ENCODE measurements at regions not wholly inside any gene's neighbourhood (a gene's known extent, or its start where the extent isn't known, plus 50 kb on each side); places are given as distances from the start of the nearest gene placed in this dataset.

DNA sequence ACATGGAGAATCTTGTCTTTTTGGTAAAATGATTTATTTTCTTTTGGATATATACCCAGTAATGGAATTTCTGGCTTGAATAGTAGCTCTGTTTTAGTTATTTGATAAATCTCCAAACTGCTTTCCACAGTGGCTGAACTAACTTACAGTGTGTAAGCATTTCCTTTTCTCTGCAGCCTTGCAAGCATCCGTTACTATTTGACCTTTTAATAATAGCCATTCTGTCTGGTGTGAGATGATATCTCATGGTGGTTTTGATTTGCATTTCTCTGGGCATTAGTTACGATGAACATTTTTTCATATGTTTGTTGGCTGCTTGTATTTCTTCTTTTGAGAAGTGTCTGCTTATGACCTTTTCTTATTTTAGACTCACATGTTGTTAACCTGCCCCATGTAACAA lies 190.2 kb downstream of the GALR1 start:
- Histone ChIP-seq H3K27ac (ENCODE audit: control insufficient read depth, insufficient read depth, low read length) (no peak overlapping the region), H3K79me2 (ENCODE audit: control insufficient read depth, insufficient read depth, low read length) (no peaks in the 10 kb centered on the region), H3K4me2 (ENCODE audit: control insufficient read depth, extremely low read depth, insufficient read depth, low read depth, low read length) (no peak overlapping the region), H3K9me1 (ENCODE audit: control insufficient read depth, extremely low read depth, insufficient read depth, low read length) (no peaks in the 10 kb centered on the region), H3K9me3 (ENCODE audit: control insufficient read depth, low read depth, low read length) (peaks cover 2% of the 10 kb centered on the region), H4K20me1 (ENCODE audit: control insufficient read depth, extremely low read depth, insufficient read depth, low read length) (no peaks in the 10 kb centered on the region), H3K36me3 (ENCODE audit: control insufficient read depth in 2 of 2, extremely low read depth in 1 of 2, insufficient read depth in 2 of 2, low read length in 2 of 2) (no peaks in the 10 kb centered on the region), H3K9ac (ENCODE audit: control insufficient read depth, extremely low read depth, insufficient read depth, low read length) (no peak overlapping the region), H2AFZ (ENCODE audit: control insufficient read depth, low read length) (no peak overlapping the region), H3K4me3 (ENCODE audit: control insufficient read depth in 2 of 3, extremely low read depth in 1 of 3, insufficient read depth in 2 of 3, low read depth in 1 of 3, low read length in 3 of 3) (no peak overlapping the region), H3K4me1 (ENCODE audit: control insufficient read depth, extremely low read depth, insufficient read depth, low read length) (no peaks in the 10 kb centered on the region), H3K27me3 (ENCODE audit: control insufficient read depth, extremely low read depth, insufficient read depth, low read length) (no peaks in the 10 kb centered on the region)
- FAIRE-seq (no peak), DNase-seq (ENCODE audit: low read depth, low spot score) (no peak)
- dilution Hi-C loops (cut with MboI; ENCODE audit: extremely low pct_ligation_motif_present, low sequenced_read_pairs): no loop called here
- no peak for TF ChIP-seq EZH2 (IDR thresholded peaks at IDR 0.05; ENCODE audit: low read length)
- TF ChIP-seq, protein P1, sequence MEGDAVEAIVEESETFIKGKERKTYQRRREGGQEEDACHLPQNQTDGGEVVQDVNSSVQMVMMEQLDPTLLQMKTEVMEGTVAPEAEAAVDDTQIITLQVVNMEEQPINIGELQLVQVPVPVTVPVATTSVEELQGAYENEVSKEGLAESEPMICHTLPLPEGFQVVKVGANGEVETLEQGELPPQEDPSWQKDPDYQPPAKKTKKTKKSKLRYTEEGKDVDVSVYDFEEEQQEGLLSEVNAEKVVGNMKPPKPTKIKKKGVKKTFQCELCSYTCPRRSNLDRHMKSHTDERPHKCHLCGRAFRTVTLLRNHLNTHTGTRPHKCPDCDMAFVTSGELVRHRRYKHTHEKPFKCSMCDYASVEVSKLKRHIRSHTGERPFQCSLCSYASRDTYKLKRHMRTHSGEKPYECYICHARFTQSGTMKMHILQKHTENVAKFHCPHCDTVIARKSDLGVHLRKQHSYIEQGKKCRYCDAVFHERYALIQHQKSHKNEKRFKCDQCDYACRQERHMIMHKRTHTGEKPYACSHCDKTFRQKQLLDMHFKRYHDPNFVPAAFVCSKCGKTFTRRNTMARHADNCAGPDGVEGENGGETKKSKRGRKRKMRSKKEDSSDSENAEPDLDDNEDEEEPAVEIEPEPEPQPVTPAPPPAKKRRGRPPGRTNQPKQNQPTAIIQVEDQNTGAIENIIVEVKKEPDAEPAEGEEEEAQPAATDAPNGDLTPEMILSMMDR (optimal IDR thresholded peaks at IDR 0.05 in 1 of 3, IDR thresholded peaks at IDR 0.05 in 1 of 3, conservative IDR thresholded peaks at IDR 0.05 in 1 of 3; ENCODE audit: extremely low read depth in 1 of 3, insufficient read depth in 2 of 3, low read length in 3 of 3): no peak

DNA sequence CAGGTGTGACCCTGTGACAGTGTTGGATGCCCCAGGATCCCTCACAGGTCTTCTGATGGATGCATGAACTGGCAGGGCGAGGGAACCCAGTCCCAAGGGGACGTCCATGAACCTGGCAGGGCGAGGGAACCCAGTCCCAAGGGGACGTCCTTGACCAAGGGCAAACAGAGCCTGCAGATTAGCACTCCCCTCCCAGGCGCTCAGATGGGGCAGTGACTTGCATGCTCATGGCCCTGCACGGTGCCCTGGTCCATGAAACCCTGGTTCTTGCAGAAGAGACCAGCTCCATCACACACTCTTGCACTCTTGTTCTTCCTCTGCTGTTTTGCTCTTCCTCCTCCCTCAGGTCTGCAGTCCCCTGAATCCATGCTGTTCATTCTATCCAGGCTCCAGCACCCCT lies 192.7 kb downstream of the GALR1 start:
- Histone ChIP-seq H3K27ac (ENCODE audit: control insufficient read depth, insufficient read depth, low read length) (no peak overlapping the region), H3K4me1 (ENCODE audit: control insufficient read depth, extremely low read depth, insufficient read depth, low read length) (no peaks in the 10 kb centered on the region), H3K9me3 (ENCODE audit: control insufficient read depth, low read depth, low read length) (peaks cover 5% of the 10 kb centered on the region), H2AFZ (ENCODE audit: control insufficient read depth, low read length) (no peak overlapping the region), H3K9me1 (ENCODE audit: control insufficient read depth, extremely low read depth, insufficient read depth, low read length) (no peaks in the 10 kb centered on the region), H3K27me3 (ENCODE audit: control insufficient read depth, extremely low read depth, insufficient read depth, low read length) (no peaks in the 10 kb centered on the region), H3K36me3 (ENCODE audit: control insufficient read depth in 2 of 2, extremely low read depth in 1 of 2, insufficient read depth in 2 of 2, low read length in 2 of 2) (no peaks in the 10 kb centered on the region), H3K4me3 (ENCODE audit: control insufficient read depth in 2 of 3, extremely low read depth in 1 of 3, insufficient read depth in 2 of 3, low read depth in 1 of 3, low read length in 3 of 3) (no peak overlapping the region), H3K9ac (ENCODE audit: control insufficient read depth, extremely low read depth, insufficient read depth, low read length) (no peak overlapping the region), H3K4me2 (ENCODE audit: control insufficient read depth, extremely low read depth, insufficient read depth, low read depth, low read length) (no peak overlapping the region), H4K20me1 (ENCODE audit: control insufficient read depth, extremely low read depth, insufficient read depth, low read length) (no peaks in the 10 kb centered on the region), H3K79me2 (ENCODE audit: control insufficient read depth, insufficient read depth, low read length) (no peaks in the 10 kb centered on the region)
- no peak for FAIRE-seq
- TF ChIP-seq, protein P1 (optimal IDR thresholded peaks at IDR 0.05 in 1 of 3, IDR thresholded peaks at IDR 0.05 in 1 of 3, conservative IDR thresholded peaks at IDR 0.05 in 1 of 3; ENCODE audit: extremely low read depth in 1 of 3, insufficient read depth in 2 of 3, low read length in 3 of 3): no peak
- TF ChIP-seq EZH2 (IDR thresholded peaks at IDR 0.05; ENCODE audit: low read length): no peak
- DNase-seq (ENCODE audit: low read depth, low spot score): no peak
- dilution Hi-C loops (cut with MboI; ENCODE audit: extremely low pct_ligation_motif_present, low sequenced_read_pairs): no loop called here

Data from keratinocyte (primary cell).